ENCODE measurements at regions not wholly inside any gene's neighbourhood (a gene's known extent, or its start where the extent isn't known, plus 50 kb on each side); places are given as distances from the start of the nearest gene placed in this dataset.

DNA sequence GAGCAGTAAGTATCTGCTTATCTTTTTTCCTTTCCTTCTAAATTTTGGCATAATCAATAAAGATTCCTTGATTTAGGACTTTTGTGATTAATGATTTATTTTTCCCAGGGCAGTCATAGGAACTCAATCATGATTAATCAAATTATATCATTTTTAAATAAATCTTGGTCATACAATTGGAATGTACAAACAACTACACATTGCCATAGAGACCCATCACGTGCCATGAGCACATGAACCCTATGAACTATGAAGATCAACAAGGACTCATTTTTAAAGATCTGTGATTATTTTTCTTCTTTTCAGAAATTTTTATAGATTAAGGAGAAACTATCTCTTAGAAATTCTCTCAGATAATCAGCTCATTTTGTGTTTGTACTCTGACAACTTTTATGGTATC, 622.4 kb downstream of the BCKDHB start:
- TF ChIP-seq FOXP2 (optimal IDR thresholded peaks at IDR 0.05; ENCODE audit: borderline replicate concordance, extremely low read depth, extremely low read length, insufficient read depth) (no peak), SIN3A (IDR thresholded peaks at IDR 0.05; ENCODE audit: borderline replicate concordance, insufficient read depth, low read length) (no peak), POLR2AphosphoS5 (IDR thresholded peaks at IDR 0.05; ENCODE audit: low read depth, low read length) (no peak), TAF1 (IDR thresholded peaks at IDR 0.05; ENCODE audit: borderline replicate concordance, insufficient read depth, low read length) (no peak)
- TF ChIP-seq, protein P1, sequence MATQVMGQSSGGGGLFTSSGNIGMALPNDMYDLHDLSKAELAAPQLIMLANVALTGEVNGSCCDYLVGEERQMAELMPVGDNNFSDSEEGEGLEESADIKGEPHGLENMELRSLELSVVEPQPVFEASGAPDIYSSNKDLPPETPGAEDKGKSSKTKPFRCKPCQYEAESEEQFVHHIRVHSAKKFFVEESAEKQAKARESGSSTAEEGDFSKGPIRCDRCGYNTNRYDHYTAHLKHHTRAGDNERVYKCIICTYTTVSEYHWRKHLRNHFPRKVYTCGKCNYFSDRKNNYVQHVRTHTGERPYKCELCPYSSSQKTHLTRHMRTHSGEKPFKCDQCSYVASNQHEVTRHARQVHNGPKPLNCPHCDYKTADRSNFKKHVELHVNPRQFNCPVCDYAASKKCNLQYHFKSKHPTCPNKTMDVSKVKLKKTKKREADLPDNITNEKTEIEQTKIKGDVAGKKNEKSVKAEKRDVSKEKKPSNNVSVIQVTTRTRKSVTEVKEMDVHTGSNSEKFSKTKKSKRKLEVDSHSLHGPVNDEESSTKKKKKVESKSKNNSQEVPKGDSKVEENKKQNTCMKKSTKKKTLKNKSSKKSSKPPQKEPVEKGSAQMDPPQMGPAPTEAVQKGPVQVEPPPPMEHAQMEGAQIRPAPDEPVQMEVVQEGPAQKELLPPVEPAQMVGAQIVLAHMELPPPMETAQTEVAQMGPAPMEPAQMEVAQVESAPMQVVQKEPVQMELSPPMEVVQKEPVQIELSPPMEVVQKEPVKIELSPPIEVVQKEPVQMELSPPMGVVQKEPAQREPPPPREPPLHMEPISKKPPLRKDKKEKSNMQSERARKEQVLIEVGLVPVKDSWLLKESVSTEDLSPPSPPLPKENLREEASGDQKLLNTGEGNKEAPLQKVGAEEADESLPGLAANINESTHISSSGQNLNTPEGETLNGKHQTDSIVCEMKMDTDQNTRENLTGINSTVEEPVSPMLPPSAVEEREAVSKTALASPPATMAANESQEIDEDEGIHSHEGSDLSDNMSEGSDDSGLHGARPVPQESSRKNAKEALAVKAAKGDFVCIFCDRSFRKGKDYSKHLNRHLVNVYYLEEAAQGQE (IDR thresholded peaks at IDR 0.05; ENCODE audit: insufficient read depth in 1 of 2, low read depth in 2 of 2, low read length in 2 of 2): no peak

DNA sequence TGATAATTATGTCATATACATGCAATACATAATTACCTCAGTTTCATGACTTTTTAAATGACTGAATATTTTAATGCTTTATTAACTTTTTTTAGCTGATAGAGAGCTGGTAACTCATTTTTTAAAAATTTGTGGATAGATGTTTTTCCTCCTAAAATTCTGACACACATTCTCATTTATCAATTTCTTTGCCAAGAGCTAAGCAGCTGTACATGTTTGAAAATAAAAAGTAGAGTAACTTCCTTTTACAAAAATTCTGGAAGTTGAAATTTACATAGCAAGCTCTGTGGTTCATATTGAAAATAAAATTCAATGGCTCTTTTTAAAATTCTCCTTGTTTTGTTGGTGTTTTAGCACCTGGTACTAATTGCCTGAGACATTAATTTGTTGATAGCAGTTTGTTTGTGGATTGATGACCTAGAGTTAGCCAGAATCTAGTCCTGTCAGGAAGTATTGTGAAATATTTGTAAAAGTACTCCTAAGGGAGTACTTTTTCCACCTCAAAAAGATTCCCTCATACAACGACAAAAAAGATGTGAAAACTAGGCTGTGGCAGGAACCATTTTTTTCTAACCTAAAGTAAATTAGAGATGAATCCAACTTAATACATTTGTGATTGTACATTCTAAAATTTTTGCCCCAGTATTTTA, 621.8 kb downstream of the BCKDHB start:
- TF ChIP-seq FOXP2 (optimal IDR thresholded peaks at IDR 0.05; ENCODE audit: borderline replicate concordance, extremely low read depth, extremely low read length, insufficient read depth) (no peak), POLR2AphosphoS5 (IDR thresholded peaks at IDR 0.05; ENCODE audit: low read depth, low read length) (no peak), SIN3A (IDR thresholded peaks at IDR 0.05; ENCODE audit: borderline replicate concordance, insufficient read depth, low read length) (no peak), TAF1 (IDR thresholded peaks at IDR 0.05; ENCODE audit: borderline replicate concordance, insufficient read depth, low read length) (no peak)
- TF ChIP-seq, protein P1 (IDR thresholded peaks at IDR 0.05; ENCODE audit: insufficient read depth in 1 of 2, low read depth in 2 of 2, low read length in 2 of 2): no peak

DNA sequence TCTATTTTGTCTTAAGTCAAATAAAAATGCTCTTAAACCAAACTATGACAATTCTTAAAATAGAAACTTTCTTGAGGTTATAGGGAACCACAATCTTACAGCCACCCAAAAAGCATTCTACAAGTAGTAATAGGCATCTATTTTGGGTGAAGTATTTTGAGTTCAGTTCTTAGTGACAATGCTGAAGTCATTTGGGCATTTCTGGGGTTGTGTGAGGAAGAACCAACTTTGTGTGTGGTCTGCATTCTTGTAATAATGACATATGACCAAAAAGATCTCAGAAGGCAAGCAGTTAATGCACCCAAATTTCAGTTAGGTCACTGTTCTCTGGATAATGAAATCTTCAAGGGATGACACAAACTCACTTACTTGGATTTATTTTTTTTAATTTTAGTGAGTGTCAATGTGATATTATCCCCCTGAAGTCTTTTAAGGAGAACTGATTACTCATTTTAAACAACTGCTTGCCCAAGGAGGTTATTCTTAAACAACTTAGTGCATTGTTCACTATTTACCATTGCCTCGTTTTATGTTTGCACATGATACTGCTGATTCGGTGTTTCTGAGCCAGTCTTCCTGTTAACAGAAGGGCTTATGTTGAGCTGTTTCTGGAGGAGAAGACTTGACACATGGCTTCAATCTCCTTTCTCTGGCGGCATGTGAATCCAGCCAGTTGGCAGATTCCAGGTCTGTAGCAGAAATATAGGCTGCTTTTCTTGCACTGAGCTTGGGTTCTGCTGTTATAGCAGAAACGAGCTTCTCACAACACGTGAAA, 618.9 kb downstream of the BCKDHB start:
- no peak for TF ChIP-seq FOXP2 (optimal IDR thresholded peaks at IDR 0.05; ENCODE audit: borderline replicate concordance, extremely low read depth, extremely low read length, insufficient read depth)
- no peak for TF ChIP-seq POLR2AphosphoS5 (IDR thresholded peaks at IDR 0.05; ENCODE audit: low read depth, low read length)
- TF ChIP-seq TAF1 (IDR thresholded peaks at IDR 0.05; ENCODE audit: borderline replicate concordance, insufficient read depth, low read length): no peak
- TF ChIP-seq SIN3A (IDR thresholded peaks at IDR 0.05; ENCODE audit: borderline replicate concordance, insufficient read depth, low read length): no peak
- TF ChIP-seq, protein P1 (IDR thresholded peaks at IDR 0.05; ENCODE audit: insufficient read depth in 1 of 2, low read depth in 2 of 2, low read length in 2 of 2): no peak

DNA sequence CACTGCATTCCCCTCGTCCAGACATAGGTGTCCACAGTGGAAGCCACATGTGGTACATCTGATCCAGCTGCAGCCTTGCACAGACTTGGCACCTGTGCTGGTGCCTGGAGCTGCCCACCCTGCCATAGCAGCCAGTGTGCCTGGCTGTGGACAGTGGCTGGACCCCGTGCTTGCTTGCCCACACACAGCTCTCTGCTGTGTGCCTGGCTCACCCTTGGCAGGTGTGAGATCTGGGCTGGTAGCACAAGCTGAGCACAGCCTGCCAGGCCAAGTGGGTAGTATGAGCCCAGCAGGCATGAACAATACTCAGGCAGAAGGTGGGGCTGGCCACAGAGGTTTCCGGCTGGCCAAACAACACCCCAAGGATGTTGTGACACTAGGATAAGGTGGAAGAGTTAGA, 614.4 kb downstream of the BCKDHB start:
- TF ChIP-seq SIN3A (IDR thresholded peaks at IDR 0.05; ENCODE audit: borderline replicate concordance, insufficient read depth, low read length) (no peak), TAF1 (IDR thresholded peaks at IDR 0.05; ENCODE audit: borderline replicate concordance, insufficient read depth, low read length) (no peak), FOXP2 (optimal IDR thresholded peaks at IDR 0.05; ENCODE audit: borderline replicate concordance, extremely low read depth, extremely low read length, insufficient read depth) (no peak), POLR2AphosphoS5 (IDR thresholded peaks at IDR 0.05; ENCODE audit: low read depth, low read length) (no peak)
- TF ChIP-seq, protein P1 (IDR thresholded peaks at IDR 0.05; ENCODE audit: insufficient read depth in 1 of 2, low read depth in 2 of 2, low read length in 2 of 2): no peak

Measured in PFSK-1 (cell line).